Nephron (organoid): ENCODE measurements at regions not wholly inside any gene's neighbourhood (a gene's known extent, or its start where the extent isn't known, plus 50 kb on each side); places are given as distances from the start of the nearest gene placed in this dataset.

Experiments used
- H3K27ac Mint-ChIP-seq, 3 experiments: 2 replicates each; pipeline ENCODE4 v1.8.0; 2020; ENCODE audit warnings: mixed read lengths in 3 of 3, mild to moderate bottlenecking in 2 of 3, moderate library complexity in 1 of 3
- H3K27me3 Mint-ChIP-seq: 2 replicates; pipeline ENCODE4 v1.8.0; 2021; ENCODE audit warnings: low read depth, mild to moderate bottlenecking, moderate library complexity, mixed read lengths
- H3K36me3 Mint-ChIP-seq: 2 replicates; pipeline ENCODE4 v1.8.0; 2020; ENCODE audit warnings: low read depth, mixed read lengths
- H3K4me1 Mint-ChIP-seq: 2 replicates; pipeline ENCODE4 v1.8.0; 2020; ENCODE audit warnings: mixed read lengths
- H3K4me3 Mint-ChIP-seq, 3 experiments: 2 replicates each; pipeline ENCODE4 v1.8.0; 2020; ENCODE audit warnings: mild to moderate bottlenecking in 3 of 3, mixed read lengths in 3 of 3, moderate library complexity in 2 of 3
- H3K9me3 Mint-ChIP-seq: 2 replicates; pipeline ENCODE4 v1.8.0; 2020; ENCODE audit warnings: mixed read lengths
- TF ChIP-seq, protein P1 (sequence below), 3 experiments: fragments of 200-600 bp; sonication (generic); IDR thresholded peaks; one replicate each; pipeline ENCODE4 v1.5.0; 2021; ENCODE audit warnings: antibody characterized with exemption in 3 of 3; ENCODE audit not compliant: unreplicated experiment in 3 of 3

DNA sequence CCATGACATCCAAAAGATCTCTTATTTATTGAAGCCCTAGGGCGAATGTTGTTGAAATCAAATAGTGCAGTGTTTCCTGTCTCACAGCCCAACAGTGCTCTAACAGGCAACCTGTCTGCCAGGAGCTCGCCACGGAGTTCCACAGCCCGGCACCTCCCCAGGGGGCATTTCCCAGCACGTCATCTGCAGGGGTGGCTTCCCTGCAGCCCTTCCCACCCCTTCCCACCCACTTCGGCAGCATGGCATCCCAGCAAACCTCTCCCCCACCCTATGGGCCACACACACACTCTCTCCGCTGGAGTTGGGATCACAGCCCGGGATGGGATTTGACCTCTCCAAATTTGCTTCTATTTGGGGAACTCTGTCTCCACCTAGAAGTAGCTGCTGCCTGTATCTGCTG lies 62.7 kb upstream of the C14orf180 start:
- Mint-ChIP-seq H3K36me3 (peaks cover 4% of the 10 kb centered on the region), H3K27ac (no peak overlapping the region), H3K9me3 (peaks cover 13% of the 10 kb centered on the region), H3K4me3 (no peak overlapping the region), H3K27me3 (peaks cover 25% of the 10 kb centered on the region), H3K4me1 (no peaks in the 10 kb centered on the region)
- TF ChIP-seq, protein P1, sequence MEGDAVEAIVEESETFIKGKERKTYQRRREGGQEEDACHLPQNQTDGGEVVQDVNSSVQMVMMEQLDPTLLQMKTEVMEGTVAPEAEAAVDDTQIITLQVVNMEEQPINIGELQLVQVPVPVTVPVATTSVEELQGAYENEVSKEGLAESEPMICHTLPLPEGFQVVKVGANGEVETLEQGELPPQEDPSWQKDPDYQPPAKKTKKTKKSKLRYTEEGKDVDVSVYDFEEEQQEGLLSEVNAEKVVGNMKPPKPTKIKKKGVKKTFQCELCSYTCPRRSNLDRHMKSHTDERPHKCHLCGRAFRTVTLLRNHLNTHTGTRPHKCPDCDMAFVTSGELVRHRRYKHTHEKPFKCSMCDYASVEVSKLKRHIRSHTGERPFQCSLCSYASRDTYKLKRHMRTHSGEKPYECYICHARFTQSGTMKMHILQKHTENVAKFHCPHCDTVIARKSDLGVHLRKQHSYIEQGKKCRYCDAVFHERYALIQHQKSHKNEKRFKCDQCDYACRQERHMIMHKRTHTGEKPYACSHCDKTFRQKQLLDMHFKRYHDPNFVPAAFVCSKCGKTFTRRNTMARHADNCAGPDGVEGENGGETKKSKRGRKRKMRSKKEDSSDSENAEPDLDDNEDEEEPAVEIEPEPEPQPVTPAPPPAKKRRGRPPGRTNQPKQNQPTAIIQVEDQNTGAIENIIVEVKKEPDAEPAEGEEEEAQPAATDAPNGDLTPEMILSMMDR (IDR thresholded peaks at IDR 0.05; ENCODE audit: unreplicated experiment in 3 of 3): no peak

DNA sequence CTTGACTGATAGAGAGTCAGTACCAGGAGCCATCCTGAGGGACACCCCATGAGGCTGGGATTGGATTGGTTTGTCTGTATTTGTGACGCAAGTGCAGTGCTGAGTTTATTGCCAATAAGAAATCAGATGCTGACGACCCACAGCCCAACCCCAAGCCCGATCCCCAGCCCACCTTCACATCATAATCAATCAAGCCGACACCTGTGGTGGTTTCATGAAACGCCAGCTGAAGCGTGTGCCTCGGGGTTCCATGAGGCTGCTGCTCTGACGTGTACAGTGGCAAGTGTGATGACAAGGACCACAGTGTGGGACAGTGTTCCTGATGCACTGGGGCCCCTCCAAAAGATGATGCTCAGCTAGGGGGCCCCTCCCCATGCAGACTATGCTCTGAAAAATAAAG lies 62.1 kb upstream of the C14orf180 start:
- Mint-ChIP-seq H3K9me3 (peaks cover 13% of the 10 kb centered on the region), H3K27me3 (peaks cover 20% of the 10 kb centered on the region), H3K36me3 (peaks cover 4% of the 10 kb centered on the region), H3K27ac (no peak overlapping the region), H3K4me3 (no peak overlapping the region), H3K4me1 (no peaks in the 10 kb centered on the region)
- TF ChIP-seq, protein P1 (IDR thresholded peaks at IDR 0.05; ENCODE audit: unreplicated experiment in 3 of 3): no peak

DNA sequence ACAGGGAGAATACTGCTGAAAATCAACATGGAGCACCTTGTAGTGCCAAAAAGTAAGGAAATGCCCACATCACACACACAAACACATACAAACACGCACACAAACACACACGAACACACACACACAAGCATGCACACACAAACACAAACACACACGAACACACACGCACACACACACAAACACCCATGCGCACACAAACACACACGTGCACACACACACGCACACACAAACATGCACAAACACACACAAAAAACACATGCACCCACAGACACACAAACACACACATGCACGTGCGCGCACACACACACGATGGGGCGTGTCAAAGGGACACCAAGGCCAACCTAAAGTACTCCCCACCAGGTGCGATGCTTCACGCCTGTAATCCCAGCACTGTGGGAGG lies 61.7 kb upstream of the C14orf180 start:
- Mint-ChIP-seq H3K4me3 (peak overlapping the region in 1 of 3 experiments; percentile 49), H3K9me3 (peaks cover 13% of the 10 kb centered on the region), H3K27me3 (peaks cover 20% of the 10 kb centered on the region), H3K36me3 (peaks cover 4% of the 10 kb centered on the region), H3K27ac (no peak overlapping the region), H3K4me1 (no peaks in the 10 kb centered on the region)
- TF ChIP-seq, protein P1 (IDR thresholded peaks at IDR 0.05; ENCODE audit: unreplicated experiment in 3 of 3): no peak

DNA sequence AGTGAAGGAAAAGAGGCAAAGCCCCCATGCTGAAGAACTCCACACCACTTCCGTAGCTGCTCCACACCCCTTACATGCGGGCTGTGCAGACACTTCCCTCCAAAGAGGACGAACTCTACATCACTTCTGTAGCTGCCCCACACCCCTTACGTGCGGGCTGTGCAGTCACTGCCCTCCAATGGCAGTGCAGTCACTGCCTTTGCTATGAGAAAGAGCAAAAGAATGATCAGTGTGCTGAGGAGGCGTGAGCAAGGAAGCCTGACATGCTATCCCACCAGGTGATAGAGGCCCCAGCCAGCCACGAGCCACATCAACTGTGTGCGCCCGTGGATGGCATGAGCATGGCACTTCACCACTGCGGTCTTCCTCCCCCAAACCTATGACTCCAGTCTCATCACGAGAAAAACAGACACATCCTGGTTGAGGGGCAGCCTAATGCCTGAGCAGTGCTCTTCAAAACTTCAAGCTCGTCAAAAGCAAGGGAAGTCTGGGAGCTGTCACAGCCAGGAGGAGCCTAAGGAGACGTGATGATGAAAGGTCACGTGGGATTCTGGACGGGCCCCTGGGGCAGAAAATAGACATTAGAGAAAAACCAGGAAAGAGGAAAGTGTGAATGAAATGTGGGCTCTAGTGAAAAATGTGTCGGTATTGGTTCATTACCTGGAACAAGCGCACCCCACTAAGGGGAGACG lies 60.8 kb upstream of the C14orf180 start:
- H3K27ac Mint-ChIP-seq: no peak overlapping the region
- peaks cover 20% of the 10 kb centered on the region for H3K27me3 Mint-ChIP-seq
- peaks cover 15% of the 10 kb centered on the region for H3K9me3 Mint-ChIP-seq

DNA sequence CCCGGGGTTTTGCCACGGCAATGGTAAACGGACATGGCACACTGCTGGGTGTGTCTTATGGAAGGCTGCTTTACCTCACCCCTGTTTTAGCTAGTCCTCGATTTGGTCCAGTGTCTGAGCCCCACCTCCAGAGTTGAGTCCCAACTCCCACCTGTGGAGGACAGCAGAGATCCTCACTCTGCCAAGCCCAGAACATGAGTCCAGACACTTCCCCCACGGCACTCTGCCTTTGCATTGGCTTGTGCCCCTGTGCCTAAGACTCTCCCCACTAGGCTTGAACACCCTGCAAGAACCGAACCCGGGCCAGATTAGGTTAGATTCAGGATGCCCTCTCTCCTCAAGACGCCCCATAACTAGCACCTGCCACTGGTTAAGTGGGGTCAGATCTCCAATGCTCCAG lies 59.8 kb upstream of the C14orf180 start:
- no peaks in the 10 kb centered on the region for H3K4me1 Mint-ChIP-seq
- peaks cover 20% of the 10 kb centered on the region for H3K27me3 Mint-ChIP-seq
- TF ChIP-seq, protein P1 (IDR thresholded peaks at IDR 0.05; ENCODE audit: unreplicated experiment in 3 of 3): no peak
- H3K9me3 Mint-ChIP-seq: peaks cover 17% of the 10 kb centered on the region
- H3K4me3 Mint-ChIP-seq: no peak overlapping the region
- H3K36me3 Mint-ChIP-seq: peaks cover 4% of the 10 kb centered on the region
- H3K27ac Mint-ChIP-seq: no peak overlapping the region

More for the DNA sequence above, 60.8 kb upstream of the C14orf180 start:
- Mint-ChIP-seq H3K4me3 (no peak overlapping the region), H3K4me1 (no peaks in the 10 kb centered on the region), H3K36me3 (peaks cover 4% of the 10 kb centered on the region)
- TF ChIP-seq, protein P1 (IDR thresholded peaks at IDR 0.05; ENCODE audit: unreplicated experiment in 3 of 3): no peak
